Transverse colon (tissue), 4 donors: ENCODE measurements at regions not wholly inside any gene's neighbourhood (a gene's known extent, or its start where the extent isn't known, plus 50 kb on each side); places are given as distances from the start of the nearest gene placed in this dataset.

Source experiments
- DNase-seq: peaks from one replicate; pipeline ENCODE4 v3.0.0-alpha.2; 2019
- H3K27ac ChIP-seq, 4 donors: fragments of 200-600 bp; sonication (generic); 2 replicates each; pipeline ENCODE4 v1.5.1; 2016 to 2018; ENCODE audit warnings: inconsistent platforms in 4 of 4
- H3K27me3 ChIP-seq: fragments of 200-600 bp; sonication (generic); 2 replicates; pipeline ENCODE4 v1.5.1; 2017; ENCODE audit warnings: inconsistent platforms
- H3K36me3 ChIP-seq, 4 donors: fragments of 200-600 bp; sonication (generic); 2 replicates each; pipeline ENCODE4 v1.5.1; 2017 to 2019; ENCODE audit warnings: inconsistent platforms in 4 of 4
- H3K4me1 ChIP-seq, 4 donors: fragments of 200-600 bp; sonication (generic); 2 replicates each; pipeline ENCODE4 v1.5.1; 2017 to 2020; ENCODE audit warnings: inconsistent platforms in 4 of 4
- H3K4me3 ChIP-seq, 4 donors: fragments of 200-600 bp; sonication (generic); 1 replicate in 1 of 4; 2 replicates in 3 of 4; pipeline versions ENCODE4 v1.5.1 to v1.6.1; 2017 to 2019; ENCODE audit warnings: inconsistent platforms in 4 of 4
- H3K9me3 ChIP-seq, 2 donors: fragments of 200-600 bp; sonication (generic); 2 replicates each; pipeline ENCODE4 v1.5.1; 2017 to 2019; ENCODE audit warnings: inconsistent platforms in 2 of 2
- CTCF ChIP-seq, 5 experiments: fragments of 200-600 bp in 3 of 5; fragments of 450-650 bp in 2 of 5; sonication (generic) in 3 of 5; IDR thresholded peaks; 1 replicate in 2 of 5; 2 replicates in 3 of 5; pipeline ENCODE4 v1.5.1; 2016 to 2017; ENCODE audit warnings: antibody characterized with exemption in 5 of 5, inconsistent platforms in 3 of 5, mild to moderate bottlenecking in 2 of 5, moderate library complexity in 1 of 5
- EP300 ChIP-seq: sonication (generic); formaldehyde crosslinking; IDR thresholded peaks from one replicate; pipeline ENCODE4 v1.6.1; 2017; ENCODE audit warnings: antibody characterized with exemption, low read depth
- POLR2A ChIP-seq: fragments of 450-650 bp; IDR thresholded peaks from one replicate; pipeline ENCODE4 v1.6.1; 2016; ENCODE audit warnings: antibody characterized with exemption, mild to moderate bottlenecking, moderate library complexity
- POLR2AphosphoS5 ChIP-seq, 3 donors: sonication (generic); formaldehyde crosslinking; IDR thresholded peaks; one replicate each; pipeline ENCODE4 v1.6.1; 2016; ENCODE audit warnings: antibody characterized with exemption in 3 of 3
- WGBS, 2 donors: methylation state at CpG; one replicate each; pipeline ENCODE4 v1.1.5; 2018; ENCODE audit warnings: low coverage in 1 of 2; 5-methylcytosine and 5-hydroxymethylcytosine counted together
- in situ Hi-C, 4 donors: fragments of 200-750 bp; cut with MboI; loops; one replicate each; pipeline versions ENCODE4 v1.15.0 to v1.15.1; 2017; ENCODE audit warnings: low sequenced_read_pairs in 3 of 4, low pct_ligation_motif_present in 1 of 4, low pct_unique_long_range_greater_than_20kb in 1 of 4
- intact Hi-C: fragments of 100-400 bp; cut with DNase I; formaldehyde crosslinking; loops from one replicate; pipeline ENCODE4 v1.15.1; 2023; ENCODE audit warnings: low total_unique reads

GRCh38 chr3:182121401-182121800 is 409.7 kb downstream of the SOX2 start:
- Histone ChIP-seq H3K27me3 (no peaks in the 10 kb centered on the region), H3K36me3 (no peaks in the 10 kb centered on the region), H3K9me3 (no peaks in the 10 kb centered on the region), H3K27ac (no peak overlapping the region), H3K4me1 (no peaks in the 10 kb centered on the region), H3K4me3 (no peak overlapping the region)
- 56 to 62% methylated on average over 2 of the region's 2 CpGs for WGBS, 2 donors
- TF ChIP-seq EP300: no peak
- no peak for TF ChIP-seq POLR2AphosphoS5 (IDR thresholded peaks at IDR 0.05)
- no peak for TF ChIP-seq CTCF (IDR thresholded peaks at IDR 0.05)
- TF ChIP-seq POLR2A: no peak
- intact Hi-C loops (no loop called here), in situ Hi-C loops (no loop called here)
- no peak for DNase-seq

- no peak for DNase-seq
- no peak overlapping the region for H3K27ac ChIP-seq
- no peaks in the 10 kb centered on the region for H3K9me3 ChIP-seq
- intact Hi-C loops (no loop called here), in situ Hi-C loops (no loop called here)
- 60 to 77% methylated on average over 3 of the region's 3 CpGs for WGBS, 2 donors
- no peak for TF ChIP-seq POLR2AphosphoS5 (IDR thresholded peaks at IDR 0.05)
- TF ChIP-seq EP300: no peak
- no peak for TF ChIP-seq CTCF (IDR thresholded peaks at IDR 0.05)
- no peak for TF ChIP-seq POLR2A
- H3K4me3 ChIP-seq: no peak overlapping the region
- H3K27me3 ChIP-seq: no peaks in the 10 kb centered on the region
- H3K36me3 ChIP-seq: no peaks in the 10 kb centered on the region
- no peaks in the 10 kb centered on the region for H3K4me1 ChIP-seq
Observed at GRCh38 chr3:182122779-182123178, 411.1 kb downstream of the SOX2 start.

- H3K27ac ChIP-seq: no peak overlapping the region
- TF ChIP-seq POLR2A: no peak
- TF ChIP-seq POLR2AphosphoS5 (IDR thresholded peaks at IDR 0.05): no peak
- no peak for TF ChIP-seq EP300
- no peak for TF ChIP-seq CTCF (IDR thresholded peaks at IDR 0.05)
- no peaks in the 10 kb centered on the region for H3K4me1 ChIP-seq
- intact Hi-C loops: no loop called here
- H3K27me3 ChIP-seq: no peaks in the 10 kb centered on the region
- no peaks in the 10 kb centered on the region for H3K36me3 ChIP-seq
- WGBS, 2 donors: 99% methylated on average over 3 of the region's 3 CpGs; no CpG with 5 or more reads in 1 of the 2 donors
- H3K9me3 ChIP-seq: no peaks in the 10 kb centered on the region
- in situ Hi-C loops: no loop called here
- DNase-seq: no peak
- no peak overlapping the region for H3K4me3 ChIP-seq
Observed at GRCh38 chr3:182124187-182124586, 412.5 kb downstream of the SOX2 start.

GRCh38 chr3:182124716-182125115 is 413.0 kb downstream of the SOX2 start:
- 67 to 96% methylated on average over 1 of the region's 1 CpG for WGBS, 2 donors
- no peak for TF ChIP-seq EP300
- no peak for TF ChIP-seq CTCF (IDR thresholded peaks at IDR 0.05)
- TF ChIP-seq POLR2AphosphoS5 (IDR thresholded peaks at IDR 0.05): no peak
- no peak for TF ChIP-seq POLR2A
- Histone ChIP-seq H3K36me3 (no peaks in the 10 kb centered on the region), H3K27ac (no peak overlapping the region), H3K4me3 (no peak overlapping the region), H3K9me3 (no peaks in the 10 kb centered on the region), H3K4me1 (no peaks in the 10 kb centered on the region), H3K27me3 (no peaks in the 10 kb centered on the region)
- intact Hi-C loops: no loop called here
- in situ Hi-C loops: no loop called here
- DNase-seq: no peak
